Gastroesophageal sphincter (tissue), 4 donors: ENCODE measurements at regions not wholly inside any gene's neighbourhood (a gene's known extent, or its start where the extent isn't known, plus 50 kb on each side); places are given as distances from the start of the nearest gene placed in this dataset.
"Not testable (repeated sequence)": the region's sequence is repeated elsewhere in the genome, so short reads cannot be mapped to it uniquely, and the experiment has no call there.

Experiments used
- ATAC-seq: fragments of 150-250 bp; one replicate; pipeline ENCODE4 v1.9.1; 2016; ENCODE audit warnings: mild to moderate bottlenecking, moderate library complexity
- H3K27ac ChIP-seq, 4 donors: fragments of 200-600 bp; sonication (generic) in 3 of 4; 1 replicate in 3 of 4; 2 replicates in 1 of 4; pipeline ENCODE4 v1.5.1; 2016 to 2019
- H3K27me3 ChIP-seq: fragments of 200-600 bp; sonication (generic); one replicate; pipeline ENCODE4 v1.5.1; 2019
- H3K36me3 ChIP-seq, 2 donors: fragments of 200-600 bp; sonication (generic); one replicate each; pipeline ENCODE4 v1.5.1; 2019; ENCODE audit warnings: control low read depth in 1 of 2
- H3K4me1 ChIP-seq, 3 donors: fragments of 200-600 bp; sonication (generic); 1 replicate in 2 of 3; 2 replicates in 1 of 3; pipeline ENCODE4 v1.5.1; 2016 to 2019; ENCODE audit warnings: control low read depth in 2 of 3
- H3K4me3 ChIP-seq, 2 donors: fragments of 200-600 bp; sonication (generic); one replicate each; pipeline ENCODE4 v1.5.1; 2019; ENCODE audit warnings: mild to moderate bottlenecking in 1 of 2, moderate library complexity in 1 of 2
- H3K9me3 ChIP-seq, 3 donors: fragments of 200-600 bp; sonication (generic); one replicate each; pipeline ENCODE4 v1.5.1; 2017 to 2019; ENCODE audit warnings: control low read depth in 2 of 3
- EP300 ChIP-seq: sonication (generic); formaldehyde crosslinking; IDR thresholded peaks from one replicate; pipeline ENCODE4 v1.6.1; 2017; ENCODE audit warnings: antibody characterized with exemption, mild to moderate bottlenecking
- POLR2A ChIP-seq, 2 donors: fragments of 450-650 bp; IDR thresholded peaks; one replicate each; pipeline ENCODE4 v1.6.1; 2017; ENCODE audit warnings: antibody characterized with exemption in 2 of 2, mild to moderate bottlenecking in 2 of 2, moderate library complexity in 1 of 2
- POLR2AphosphoS5 ChIP-seq: sonication (generic); formaldehyde crosslinking; IDR thresholded peaks from one replicate; pipeline ENCODE4 v1.6.1; 2017; ENCODE audit warnings: antibody characterized with exemption
- WGBS, 2 donors: methylation state at CpG; one replicate each; pipeline ENCODE4 v1.1.5; 2018; ENCODE audit warnings: low coverage in 1 of 2; 5-methylcytosine and 5-hydroxymethylcytosine counted together
- TF ChIP-seq, protein P1 (sequence below), 4 experiments: fragments of 200-600 bp in 2 of 4; fragments of 450-650 bp in 2 of 4; sonication (generic) in 1 of 4; IDR thresholded peaks; one replicate each; pipeline ENCODE4 v1.5.1; 2017 to 2019; ENCODE audit warnings: antibody characterized with exemption in 4 of 4, mild to moderate bottlenecking in 2 of 4, moderate library complexity in 2 of 4

DNA sequence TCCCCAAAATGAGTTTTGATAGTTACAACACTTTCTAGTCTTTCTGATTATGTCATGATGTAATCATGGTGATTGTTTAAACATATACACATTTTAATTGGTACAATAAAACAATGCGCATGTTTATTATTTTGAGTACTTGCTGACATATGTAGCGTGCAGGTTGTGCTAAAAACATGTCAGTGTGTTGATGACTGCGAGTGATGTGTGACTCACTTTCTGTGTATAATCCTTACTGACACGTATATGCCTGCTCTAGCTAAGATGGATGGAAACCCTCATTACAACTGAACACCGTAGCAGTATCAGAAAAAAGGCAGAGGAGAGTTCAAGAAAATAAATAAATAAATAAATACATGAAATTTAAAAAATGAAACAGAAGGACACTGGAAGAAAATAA, 1552.4 kb upstream of the FLRT2 start:
- Histone ChIP-seq H3K4me3 (no peak overlapping the region), H3K36me3 (no peaks in the 10 kb centered on the region), H3K27me3 (no peaks in the 10 kb centered on the region), H3K4me1 (peaks cover 6 to 30% (median 11%) of the 10 kb centered on the region in 3 donors), H3K27ac (no peak overlapping the region), H3K9me3 (no peaks in the 10 kb centered on the region)
- ATAC-seq = no peak
- 90% methylated on average over 5 of the region's 5 CpGs for WGBS, 2 donors
- TF ChIP-seq POLR2A (IDR thresholded peaks at IDR 0.05) = no peak
- no peak for TF ChIP-seq POLR2AphosphoS5
- no peak for TF ChIP-seq EP300

DNA sequence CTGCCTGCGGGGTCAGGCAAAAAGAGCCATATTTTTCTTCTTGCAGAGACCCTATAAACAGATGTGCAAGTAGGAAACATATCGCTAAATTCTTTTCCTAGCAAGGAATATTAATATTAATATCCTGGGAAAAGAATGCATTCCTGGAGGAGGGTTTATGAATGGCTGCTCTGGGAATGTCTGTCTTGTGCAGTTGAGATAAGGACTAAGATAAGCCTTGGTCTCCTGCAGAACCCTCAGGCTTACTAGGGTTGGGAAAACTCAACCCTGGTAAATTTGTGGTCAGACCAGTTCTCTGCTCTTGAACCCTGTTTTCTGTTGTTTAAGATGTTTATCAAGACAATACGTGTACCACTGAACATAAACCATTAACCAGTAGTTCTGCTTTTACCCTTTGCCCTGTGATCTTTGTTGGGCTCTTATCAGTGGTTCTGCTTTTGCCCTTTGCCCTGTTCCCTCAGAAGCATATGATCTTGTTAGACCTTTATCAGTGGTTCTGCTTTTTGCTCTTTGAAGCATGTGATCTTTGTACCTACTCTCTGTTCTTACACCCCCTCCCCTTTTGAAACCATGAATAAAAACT, 1548.2 kb upstream of the FLRT2 start:
- H3K27me3 ChIP-seq, H3K36me3 ChIP-seq, ATAC-seq, H3K9me3 ChIP-seq, H3K4me1 ChIP-seq, H3K4me3 ChIP-seq, H3K27ac ChIP-seq: not testable (repeated sequence)
- WGBS, 2 donors = 80 to 97% methylated on average over 1 to 3 of the region's 3 CpGs

DNA sequence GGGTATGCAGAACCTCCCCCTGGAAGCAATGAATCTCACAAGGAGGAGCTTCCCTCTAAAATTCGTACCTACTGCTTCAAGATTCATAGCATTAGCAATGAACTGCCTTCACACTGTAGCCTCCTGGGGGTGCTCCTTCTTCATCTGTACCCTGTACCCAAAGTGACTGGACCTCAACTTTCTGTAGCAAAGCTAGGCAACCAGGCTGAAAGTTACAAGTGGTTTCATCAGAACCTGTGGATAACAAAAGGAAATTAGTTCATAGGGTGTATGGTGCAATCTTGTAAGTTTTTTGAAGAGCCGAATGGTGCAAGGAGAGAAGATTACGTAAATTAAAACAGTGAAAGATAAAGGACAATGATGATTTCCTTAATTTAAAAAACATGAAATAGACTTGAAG, 1541.7 kb upstream of the FLRT2 start:
- WGBS, 2 donors = 84 to 90% methylated on average over 3 of the region's 3 CpGs
- TF ChIP-seq, protein P1, sequence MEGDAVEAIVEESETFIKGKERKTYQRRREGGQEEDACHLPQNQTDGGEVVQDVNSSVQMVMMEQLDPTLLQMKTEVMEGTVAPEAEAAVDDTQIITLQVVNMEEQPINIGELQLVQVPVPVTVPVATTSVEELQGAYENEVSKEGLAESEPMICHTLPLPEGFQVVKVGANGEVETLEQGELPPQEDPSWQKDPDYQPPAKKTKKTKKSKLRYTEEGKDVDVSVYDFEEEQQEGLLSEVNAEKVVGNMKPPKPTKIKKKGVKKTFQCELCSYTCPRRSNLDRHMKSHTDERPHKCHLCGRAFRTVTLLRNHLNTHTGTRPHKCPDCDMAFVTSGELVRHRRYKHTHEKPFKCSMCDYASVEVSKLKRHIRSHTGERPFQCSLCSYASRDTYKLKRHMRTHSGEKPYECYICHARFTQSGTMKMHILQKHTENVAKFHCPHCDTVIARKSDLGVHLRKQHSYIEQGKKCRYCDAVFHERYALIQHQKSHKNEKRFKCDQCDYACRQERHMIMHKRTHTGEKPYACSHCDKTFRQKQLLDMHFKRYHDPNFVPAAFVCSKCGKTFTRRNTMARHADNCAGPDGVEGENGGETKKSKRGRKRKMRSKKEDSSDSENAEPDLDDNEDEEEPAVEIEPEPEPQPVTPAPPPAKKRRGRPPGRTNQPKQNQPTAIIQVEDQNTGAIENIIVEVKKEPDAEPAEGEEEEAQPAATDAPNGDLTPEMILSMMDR (IDR thresholded peaks at IDR 0.05) = no peak
- no peak for TF ChIP-seq EP300
- TF ChIP-seq POLR2AphosphoS5 = no peak
- TF ChIP-seq POLR2A (IDR thresholded peaks at IDR 0.05) = no peak
- Histone ChIP-seq H3K27me3 (no peaks in the 10 kb centered on the region), H3K4me1 (no peaks in the 10 kb centered on the region), H3K4me3 (no peak overlapping the region), H3K36me3 (no peaks in the 10 kb centered on the region), H3K27ac (no peak overlapping the region), H3K9me3 (no peaks in the 10 kb centered on the region)
- ATAC-seq = no peak

DNA sequence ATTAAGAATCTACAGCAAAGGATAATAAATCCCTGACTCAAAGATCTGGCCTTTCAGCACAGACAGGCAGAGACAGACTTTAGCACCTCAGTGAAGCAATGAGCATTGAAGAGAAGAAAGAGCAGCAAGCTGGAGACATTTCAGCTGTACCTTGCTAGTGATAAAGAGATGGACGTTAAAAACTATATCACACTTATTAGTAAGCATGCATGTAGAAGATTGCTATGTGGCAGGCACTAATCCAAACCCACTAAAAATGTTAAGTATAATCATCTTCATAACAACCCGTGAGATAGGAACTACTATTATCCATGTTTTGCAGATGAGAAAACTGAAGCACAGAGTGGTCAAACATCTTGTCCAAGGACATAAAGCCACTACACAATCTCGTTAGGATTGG, 1538.3 kb upstream of the FLRT2 start:
- TF ChIP-seq, protein P1 (IDR thresholded peaks at IDR 0.05) = no peak
- Histone ChIP-seq H3K4me1 (no peaks in the 10 kb centered on the region), H3K4me3 (no peak overlapping the region), H3K9me3 (no peaks in the 10 kb centered on the region), H3K27ac (no peak overlapping the region), H3K27me3 (no peaks in the 10 kb centered on the region), H3K36me3 (no peaks in the 10 kb centered on the region)
- no peak for ATAC-seq
- 74 to 97% methylated on average over 3 of the region's 3 CpGs for WGBS, 2 donors

DNA sequence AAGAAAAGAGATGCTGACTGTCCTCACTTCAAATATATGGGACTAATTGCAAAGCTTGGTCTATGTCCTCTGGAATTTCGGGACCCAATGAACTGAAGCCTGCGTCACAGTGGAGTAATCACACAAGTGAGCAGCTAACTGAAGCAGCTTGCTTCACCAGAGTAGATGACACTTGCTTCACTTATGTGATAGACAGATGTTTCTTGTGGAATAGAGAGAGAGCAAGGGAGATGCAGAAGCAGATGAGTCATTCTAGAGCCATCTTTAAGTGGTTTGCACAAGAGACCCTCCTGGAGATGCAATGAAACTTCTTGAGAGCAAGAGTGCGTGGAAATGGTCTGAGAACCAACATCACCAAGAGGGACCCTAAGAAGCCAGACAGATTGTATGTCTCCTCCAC, 1537.1 kb upstream of the FLRT2 start:
- Histone ChIP-seq H3K36me3 (no peaks in the 10 kb centered on the region), H3K4me1 (no peaks in the 10 kb centered on the region), H3K9me3 (no peaks in the 10 kb centered on the region), H3K27ac (no peak overlapping the region), H3K27me3 (no peaks in the 10 kb centered on the region), H3K4me3 (no peak overlapping the region)
- TF ChIP-seq POLR2AphosphoS5 (no peak), EP300 (no peak), POLR2A (IDR thresholded peaks at IDR 0.05) (no peak)
- TF ChIP-seq, protein P1 (IDR thresholded peaks at IDR 0.05) = no peak
- WGBS, 2 donors = 88 to 98% methylated on average over 3 of the region's 3 CpGs
- ATAC-seq = no peak

DNA sequence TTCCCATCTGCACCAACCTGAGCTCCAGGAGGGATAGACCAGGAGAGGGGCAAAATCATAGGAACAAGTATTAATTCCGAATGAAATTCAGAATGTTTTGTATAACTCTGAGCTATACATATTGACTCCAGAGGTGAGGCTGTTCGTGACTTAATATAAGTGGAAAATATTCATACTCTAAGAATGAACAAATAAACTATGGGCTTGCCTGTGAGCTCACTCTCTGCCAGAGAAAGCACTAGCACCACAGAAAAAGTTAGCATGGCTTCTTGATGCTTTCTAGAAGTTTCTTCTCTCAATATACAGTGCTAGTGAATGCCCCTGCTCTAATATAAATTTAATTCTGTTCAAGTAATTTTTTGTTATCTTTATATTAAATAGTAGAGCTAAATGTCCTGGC, 1536.4 kb upstream of the FLRT2 start:
- 90 to 92% methylated on average over 1 to 2 of the region's 2 CpGs for WGBS, 2 donors
- Histone ChIP-seq H3K4me3 (no peak overlapping the region), H3K4me1 (no peaks in the 10 kb centered on the region), H3K27me3 (no peaks in the 10 kb centered on the region), H3K9me3 (no peaks in the 10 kb centered on the region), H3K36me3 (no peaks in the 10 kb centered on the region), H3K27ac (no peak overlapping the region)
- TF ChIP-seq, protein P1 (IDR thresholded peaks at IDR 0.05) = no peak
- no peak for TF ChIP-seq POLR2AphosphoS5
- no peak for TF ChIP-seq EP300
- no peak for TF ChIP-seq POLR2A (IDR thresholded peaks at IDR 0.05)
- ATAC-seq = no peak
